SKM-1 (cell line): ENCODE measurements at regions not wholly inside any gene's neighbourhood (a gene's known extent, or its start where the extent isn't known, plus 50 kb on each side); places are given as distances from the start of the nearest gene placed in this dataset.

Source experiments
- DNase-seq: peaks from one replicate; lab custom pipeline; 2025; ENCODE audit not compliant: unreplicated experiment; lab: John Stamatoyannopoulos, UW

- DNase-seq = no peak
Measured at GRCh38 chr7:26551740-26552139, 260.1 kb downstream of the SNX10 start.

GRCh38 chr7:26553128-26553527 lies 261.5 kb downstream of the SNX10 start:
- DNase-seq = peak; percentile 48

DNA sequence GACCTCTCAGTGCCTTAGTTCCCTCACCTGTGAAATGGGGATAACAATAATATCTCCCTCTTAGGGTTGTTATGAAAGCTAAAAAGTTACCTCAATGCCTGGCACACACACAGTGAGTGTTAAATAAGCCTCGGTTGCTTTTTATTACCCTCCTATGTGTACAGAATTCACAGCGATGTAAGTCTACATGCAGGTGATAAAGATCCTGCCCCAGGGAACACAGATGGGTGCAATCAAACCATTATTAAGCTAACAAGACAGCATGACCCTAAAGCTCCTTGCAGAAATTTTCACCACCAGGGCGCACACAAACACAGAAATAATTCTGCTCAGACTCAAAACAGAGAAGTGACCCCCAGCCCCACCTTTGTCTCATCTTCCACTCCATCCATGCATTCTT lies 261.9 kb downstream of the SNX10 start:
- no peak for DNase-seq

GRCh38 chr7:26554952-26555351 lies 263.3 kb downstream of the SNX10 start:
- no peak for DNase-seq

GRCh38 chr7:26556061-26556881 lies 264.6 kb downstream of the SNX10 start:
- no peak for DNase-seq

DNA sequence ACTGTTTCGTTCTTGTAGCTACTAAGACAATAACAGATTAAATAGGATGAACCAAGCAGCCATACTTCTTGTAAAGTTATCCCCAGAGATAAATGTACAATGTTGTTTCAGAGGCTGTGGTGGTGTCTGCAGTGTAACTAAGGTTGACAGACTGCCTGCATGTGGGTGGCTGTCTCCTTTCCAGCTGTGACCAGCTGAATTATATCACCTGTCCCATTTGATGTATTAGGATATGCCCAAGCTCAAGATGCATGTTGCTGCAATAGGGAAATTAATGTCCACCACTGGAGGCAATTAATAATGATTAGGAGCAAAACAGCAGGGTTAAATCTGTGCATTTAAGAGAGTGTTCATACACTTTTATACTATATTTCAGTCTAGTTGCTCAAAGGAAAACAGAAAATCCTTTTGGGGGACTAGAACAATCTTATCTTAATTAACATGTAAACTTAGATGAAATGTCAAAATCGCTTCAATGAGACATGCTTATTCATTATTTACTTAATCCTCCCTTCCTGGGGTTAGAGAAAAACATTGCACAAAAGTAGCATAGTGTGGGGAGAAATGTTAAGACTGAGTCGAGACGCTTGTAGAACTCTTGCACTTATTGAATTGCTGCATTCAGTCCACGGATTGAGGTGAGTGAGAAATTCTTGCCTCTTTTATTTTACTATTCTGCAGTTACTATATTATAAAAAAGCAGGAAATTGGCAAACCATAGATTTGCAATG lies 269.0 kb downstream of the SNX10 start:
- DNase-seq = no peak

DNA sequence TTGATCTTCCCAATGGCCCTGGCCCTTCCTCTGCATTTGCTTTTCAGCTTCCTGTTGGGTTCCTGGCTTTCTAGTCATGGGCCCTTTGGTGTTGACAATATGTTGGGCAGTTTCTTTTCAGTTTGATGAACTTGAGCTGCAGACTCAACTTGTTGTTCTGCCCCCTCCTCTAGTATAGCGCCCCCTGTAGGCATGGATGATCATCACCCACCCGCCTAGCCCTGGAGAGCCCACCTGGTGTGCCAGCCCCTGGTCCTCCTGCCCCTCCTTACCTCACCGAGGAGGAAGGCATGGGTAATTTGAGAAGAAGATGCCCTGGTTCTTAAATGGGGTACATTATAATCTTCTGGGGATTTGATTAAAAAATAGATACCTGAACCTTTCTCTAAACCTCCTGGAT lies 271.2 kb downstream of the SNX10 start:
- no peak for DNase-seq

DNA sequence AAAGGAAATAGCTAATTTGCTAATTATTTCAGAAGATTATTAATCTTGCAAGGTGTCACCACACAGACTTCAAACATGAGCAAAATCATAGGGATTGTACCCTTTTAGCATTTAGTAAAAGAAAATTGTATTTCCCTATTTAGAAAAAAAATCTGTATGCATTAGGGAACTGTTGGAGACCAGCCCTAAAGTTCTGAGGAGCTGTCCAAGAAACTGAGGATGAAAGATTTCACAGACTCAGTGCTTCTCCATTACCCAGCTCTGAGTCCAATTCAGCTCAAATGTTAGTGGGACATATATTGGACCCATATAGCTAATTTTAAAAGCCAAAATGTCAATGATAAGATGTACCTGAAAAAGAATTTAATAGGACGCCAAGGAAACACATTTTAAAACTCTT lies 271.7 kb downstream of the SNX10 start:
- no peak for DNase-seq

- DNase-seq = no peak
Measured at GRCh38 chr7:26567266-26567665, 275.6 kb downstream of the SNX10 start.

GRCh38 chr7:26574476-26574875 lies 282.8 kb downstream of the SNX10 start:
- no peak for DNase-seq

- no peak for DNase-seq
Measured at GRCh38 chr7:26580064-26580591, 284.3 kb downstream of the SKAP2 start.

DNA sequence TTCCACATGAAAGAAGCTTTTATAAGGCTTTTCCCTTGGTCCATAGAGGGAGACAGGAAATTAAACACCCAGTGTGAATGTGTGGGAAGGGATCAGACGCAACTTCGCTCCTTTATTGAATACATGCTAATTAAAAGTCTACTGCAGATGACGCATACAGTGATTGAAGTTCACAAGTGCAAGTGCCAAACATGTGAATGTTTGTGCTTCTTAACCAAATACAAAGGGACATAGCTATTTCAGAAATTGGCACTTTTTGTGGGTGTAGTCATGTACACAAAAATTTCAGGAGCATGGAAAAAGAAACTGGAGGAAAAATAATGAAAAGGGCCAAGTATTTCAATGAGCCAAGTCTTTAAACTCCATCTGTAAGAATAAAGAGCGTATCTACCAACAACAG lies 283.7 kb downstream of the SKAP2 start:
- DNase-seq = no peak

GRCh38 chr7:26583094-26583648 lies 281.2 kb downstream of the SKAP2 start:
- no peak for DNase-seq

GRCh38 chr7:26584326-26584725 lies 280.1 kb downstream of the SKAP2 start:
- no peak for DNase-seq

GRCh38 chr7:26584987-26585665 lies 279.3 kb downstream of the SKAP2 start:
- no peak for DNase-seq

DNA sequence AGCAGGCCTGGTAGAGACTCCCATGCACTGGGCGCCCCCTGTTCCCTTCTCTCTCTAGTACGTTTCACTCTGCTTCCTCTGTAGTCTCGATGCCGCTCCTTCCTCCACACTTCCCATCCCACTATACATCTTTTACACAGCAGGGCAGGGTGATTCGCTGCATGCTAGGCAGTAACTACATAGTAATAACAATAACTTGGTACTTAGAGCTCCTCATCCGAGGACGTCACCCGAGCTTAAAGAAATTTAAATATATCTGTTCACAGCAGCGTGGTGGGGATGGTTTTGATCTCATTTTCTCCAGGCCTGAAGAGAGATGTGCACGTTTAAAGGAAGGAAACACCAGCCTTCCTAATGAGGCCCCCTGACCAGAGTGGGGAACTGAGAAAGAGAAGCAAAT lies 276.9 kb downstream of the SKAP2 start:
- no peak for DNase-seq

DNA sequence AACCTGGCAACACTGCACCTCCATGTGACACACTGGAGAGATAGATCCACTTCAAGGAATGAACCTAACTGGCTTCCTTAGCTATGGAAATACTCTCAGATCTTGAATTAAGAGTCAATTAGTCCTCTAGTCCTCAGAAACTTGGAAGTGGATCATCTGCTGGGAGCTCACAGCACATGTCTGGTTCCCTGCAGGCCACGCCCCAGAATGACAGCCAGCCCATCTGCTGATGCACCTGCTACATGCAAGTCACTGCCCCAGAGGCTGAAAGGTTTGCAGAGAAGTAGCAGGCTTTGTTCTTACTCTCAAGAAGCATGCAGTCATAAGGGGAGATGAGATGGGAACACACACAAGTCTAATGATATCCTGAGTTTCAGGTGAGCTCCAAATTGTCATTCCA lies 275.9 kb downstream of the SKAP2 start:
- DNase-seq = no peak

DNA sequence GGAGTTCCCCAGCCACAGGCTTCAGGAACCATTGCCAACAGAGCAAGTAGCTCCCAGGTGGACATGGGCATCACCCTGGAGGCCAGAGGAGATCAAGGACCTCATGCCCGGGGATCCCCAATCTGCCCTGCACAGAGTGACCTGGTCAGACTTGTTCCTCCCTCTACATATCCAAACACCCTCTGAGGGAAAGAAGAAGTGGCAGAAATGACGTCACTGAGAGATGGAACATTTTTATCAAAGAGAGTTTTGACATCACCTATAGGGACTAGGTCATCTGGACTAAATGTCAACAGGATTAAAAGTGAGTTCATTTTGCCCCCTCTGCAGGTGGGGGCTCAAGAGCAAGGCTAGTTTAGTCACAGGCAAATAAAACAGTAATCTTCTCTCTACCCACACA lies 273.7 kb downstream of the SKAP2 start:
- DNase-seq = no peak

GRCh38 chr7:26592011-26592410 lies 272.4 kb downstream of the SKAP2 start:
- DNase-seq = no peak

DNA sequence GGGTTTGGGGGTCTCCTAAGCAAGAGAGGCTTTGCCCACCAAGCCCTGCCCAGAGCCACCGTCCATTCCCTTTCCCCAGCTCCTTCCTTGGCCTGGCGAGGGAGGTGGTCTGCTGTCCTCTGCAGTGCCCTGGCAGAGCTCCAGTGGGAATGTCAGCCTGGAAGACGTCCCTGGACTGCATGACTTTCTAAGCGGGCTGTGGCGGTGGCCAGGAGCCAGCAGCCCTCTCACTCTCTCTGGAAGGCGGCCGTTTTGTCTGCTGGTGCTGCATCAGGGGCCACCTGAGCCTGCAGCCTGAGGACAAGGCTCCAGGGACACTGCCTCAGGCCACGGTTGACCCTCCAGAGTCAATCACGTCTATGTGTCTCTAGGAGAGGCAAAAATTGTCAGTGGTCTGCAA lies 271.0 kb downstream of the SKAP2 start:
- DNase-seq = no peak

GRCh38 chr7:26593896-26594295 lies 270.5 kb downstream of the SKAP2 start:
- DNase-seq = no peak
